Lung (tissue), 11 donors: ENCODE measurements at regions not wholly inside any gene's neighbourhood (a gene's known extent, or its start where the extent isn't known, plus 50 kb on each side); places are given as distances from the start of the nearest gene placed in this dataset.

ENCODE experiments used
- ATAC-seq: fragments of 200-7000 bp; cut with Tn5 transposase; one replicate; pipeline ENCODE4 v1.9.1; 2020; ENCODE audit warnings: moderate number of reproducible peaks; ENCODE audit not compliant: insufficient read depth, low FRiP score
- DNase-seq, 3 donors: peaks; one replicate each; pipeline ENCODE4 v3.0.0-alpha.2; 2013 to 2017
- H3K27ac ChIP-seq, 2 donors: one replicate each; pipeline ENCODE4 v1.5.1; 2013; ENCODE audit warnings: mild to moderate bottlenecking in 2 of 2, moderate library complexity in 2 of 2, control low read depth in 1 of 2, inconsistent platforms in 1 of 2, low read depth in 1 of 2, low read length in 1 of 2
- H3K27me3 ChIP-seq, 3 donors: one replicate each; pipeline ENCODE4 v1.5.1; 2013; ENCODE audit warnings: low read length in 2 of 3; ENCODE audit not compliant: control insufficient read depth in 3 of 3, insufficient read depth in 3 of 3
- H3K36me3 ChIP-seq, 4 donors: one replicate each; pipeline ENCODE4 v1.5.1; 2013; ENCODE audit warnings: low read length in 4 of 4, mild to moderate bottlenecking in 1 of 4, moderate library complexity in 1 of 4; ENCODE audit not compliant: control insufficient read depth in 4 of 4, insufficient read depth in 4 of 4
- H3K4me1 ChIP-seq, 5 donors: one replicate each; pipeline ENCODE4 v1.5.1; 2013; ENCODE audit warnings: low read length in 5 of 5, mild to moderate bottlenecking in 2 of 5, moderate library complexity in 1 of 5; ENCODE audit not compliant: control insufficient read depth in 5 of 5, insufficient read depth in 5 of 5
- H3K4me3 ChIP-seq: one replicate; pipeline ENCODE4 v1.5.1; 2013; ENCODE audit warnings: mild to moderate bottlenecking, control low read depth, moderate library complexity
- H3K9ac ChIP-seq, 2 donors: one replicate each; pipeline ENCODE4 v1.5.1; 2013; ENCODE audit warnings: low read length in 2 of 2, control low read depth in 1 of 2; ENCODE audit not compliant: insufficient read depth in 1 of 2
- H3K9me3 ChIP-seq, 4 donors: one replicate each; pipeline ENCODE4 v1.5.1; 2013; ENCODE audit warnings: low read length in 3 of 4, mild to moderate bottlenecking in 1 of 4, moderate library complexity in 1 of 4; ENCODE audit not compliant: control insufficient read depth in 4 of 4, insufficient read depth in 3 of 4
- CTCF ChIP-seq: IDR thresholded peaks from 2 replicates; pipeline ENCODE4 v1.5.1; 2012; ENCODE audit warnings: mild to moderate bottlenecking; ENCODE audit errors: control extremely low read depth, extremely low read depth
- WGBS, 2 donors: extraction: QIAGEN DNeasy Blood & Tissue Kit; methylation state at CpG; one replicate each; pipeline ENCODE4 v1.1.7; 2013; 5-methylcytosine and 5-hydroxymethylcytosine counted together
- donor health status: control.
- donor health status: control.
- donor health status: Bipolar disorder and iron deficiency.
- donor health status: healthy.
- donor health status: DM: yes; HTN: yes; CAD: no.

GRCh38 chr10:126806991-126807702 lies 98.1 kb upstream of the DOCK1 start:
- no peak for DNase-seq
- Histone ChIP-seq H3K4me3 (no peak overlapping the region), H3K9ac (no peak overlapping the region), H3K27ac (no peak overlapping the region), H3K27me3 (no peaks in the 10 kb centered on the region), H3K36me3 (no peaks in the 10 kb centered on the region), H3K4me1 (no peaks in the 10 kb centered on the region), H3K9me3 (no peaks in the 10 kb centered on the region)
- no peak for TF ChIP-seq CTCF
- ATAC-seq, result no peak
- WGBS, 2 donors, result 74 to 86% methylated on average over 5 of the region's 5 CpGs

DNA sequence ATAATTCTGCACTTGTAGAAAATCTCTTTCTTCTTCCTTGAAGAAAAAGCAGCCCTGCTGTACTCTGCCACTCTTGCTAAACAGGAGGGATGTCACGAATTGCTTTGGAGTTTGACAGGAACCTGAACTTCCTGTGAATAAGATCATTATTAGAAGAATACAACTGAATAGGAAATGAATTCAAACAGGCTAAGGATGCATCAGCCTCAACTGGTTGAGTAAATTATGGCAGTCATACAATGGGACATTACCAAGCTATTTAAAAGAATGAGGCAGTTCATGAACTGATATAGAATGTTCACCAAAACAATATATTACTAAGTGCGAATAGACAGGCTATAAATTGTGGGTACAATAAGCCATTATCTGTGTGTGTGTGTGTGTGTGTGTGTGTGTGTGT lies 97.1 kb upstream of the DOCK1 start:
- WGBS, 2 donors, result 20 to 42% methylated on average over 2 of the region's 2 CpGs
- Histone ChIP-seq H3K27ac (no peak overlapping the region), H3K9ac (no peak overlapping the region), H3K4me1 (no peaks in the 10 kb centered on the region), H3K9me3 (no peaks in the 10 kb centered on the region), H3K4me3 (no peak overlapping the region), H3K36me3 (no peaks in the 10 kb centered on the region), H3K27me3 (no peaks in the 10 kb centered on the region)
- no peak for DNase-seq
- no peak for TF ChIP-seq CTCF
- ATAC-seq, result no peak

- Histone ChIP-seq H3K27ac (no peak overlapping the region), H3K9ac (no peak overlapping the region), H3K4me1 (no peaks in the 10 kb centered on the region), H3K27me3 (no peaks in the 10 kb centered on the region), H3K9me3 (no peaks in the 10 kb centered on the region), H3K36me3 (no peaks in the 10 kb centered on the region), H3K4me3 (no peak overlapping the region)
- ATAC-seq (no peak), DNase-seq (no peak)
- no peak for TF ChIP-seq CTCF
- 92 to 95% methylated on average over 6 of the region's 6 CpGs for WGBS, 2 donors
Observed at GRCh38 chr10:126813432-126813831, 91.8 kb upstream of the DOCK1 start.

DNA sequence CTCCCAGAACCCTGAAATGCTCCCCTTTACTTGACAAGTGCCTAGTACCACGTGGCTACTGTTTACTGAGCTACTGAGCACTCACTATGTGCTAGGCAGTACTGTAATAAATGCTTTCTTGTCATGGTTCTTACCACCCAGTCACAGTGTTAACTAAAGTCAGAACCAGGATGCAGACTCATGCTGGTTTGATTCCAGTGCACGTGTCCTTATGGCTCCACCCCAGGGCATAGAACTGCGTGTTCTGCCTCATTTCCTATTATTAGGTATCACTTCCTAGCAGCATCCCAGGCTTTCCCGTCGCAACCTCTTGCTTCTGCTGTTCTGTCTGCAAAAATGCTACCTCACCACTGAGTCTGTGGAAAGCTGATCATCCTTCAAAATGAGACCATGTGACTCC lies 71.7 kb upstream of the DOCK1 start:
- H3K27ac ChIP-seq, result no peak overlapping the region
- DNase-seq (no peak), ATAC-seq (no peak)
- peaks cover 0 to 3% (median 0%) of the 10 kb centered on the region in 4 donors for H3K9me3 ChIP-seq
- H3K27me3 ChIP-seq, result peaks cover 0 to 6% (median 4%) of the 10 kb centered on the region in 3 donors
- H3K4me1 ChIP-seq, result peaks cover 0 to 10% (median 6%) of the 10 kb centered on the region in 5 donors
- no peak overlapping the region for H3K4me3 ChIP-seq
- H3K36me3 ChIP-seq, result no peaks in the 10 kb centered on the region
- no peak for TF ChIP-seq CTCF
- no peak overlapping the region for H3K9ac ChIP-seq
- 62 to 68% methylated on average over 5 of the region's 5 CpGs for WGBS, 2 donors
